Testis (tissue), 2 donors: ENCODE measurements at regions not wholly inside any gene's neighbourhood (a gene's known extent, or its start where the extent isn't known, plus 50 kb on each side); places are given as distances from the start of the nearest gene placed in this dataset.

Experiments used
- POLR2A ChIP-seq: fragments of 450-650 bp; IDR thresholded peaks from one replicate; pipeline ENCODE4 v1.6.1; 2017; ENCODE audit warnings: antibody characterized with exemption, mild to moderate bottlenecking, moderate library complexity
- TF ChIP-seq, protein P1 (sequence below), 3 experiments: fragments of 450-650 bp in 2 of 3; fragments of 200-600 bp in 1 of 3; sonication (generic) in 1 of 3; IDR thresholded peaks; one replicate each; pipeline ENCODE4 v1.5.1; 2016 to 2019; ENCODE audit warnings: antibody characterized with exemption in 3 of 3, mild to moderate bottlenecking in 2 of 3, moderate library complexity in 1 of 3

GRCh38 chr2:193783681-193784080 lies 1588.9 kb upstream of the TMEFF2 start:
- TF ChIP-seq POLR2A: no peak
- TF ChIP-seq, protein P1, sequence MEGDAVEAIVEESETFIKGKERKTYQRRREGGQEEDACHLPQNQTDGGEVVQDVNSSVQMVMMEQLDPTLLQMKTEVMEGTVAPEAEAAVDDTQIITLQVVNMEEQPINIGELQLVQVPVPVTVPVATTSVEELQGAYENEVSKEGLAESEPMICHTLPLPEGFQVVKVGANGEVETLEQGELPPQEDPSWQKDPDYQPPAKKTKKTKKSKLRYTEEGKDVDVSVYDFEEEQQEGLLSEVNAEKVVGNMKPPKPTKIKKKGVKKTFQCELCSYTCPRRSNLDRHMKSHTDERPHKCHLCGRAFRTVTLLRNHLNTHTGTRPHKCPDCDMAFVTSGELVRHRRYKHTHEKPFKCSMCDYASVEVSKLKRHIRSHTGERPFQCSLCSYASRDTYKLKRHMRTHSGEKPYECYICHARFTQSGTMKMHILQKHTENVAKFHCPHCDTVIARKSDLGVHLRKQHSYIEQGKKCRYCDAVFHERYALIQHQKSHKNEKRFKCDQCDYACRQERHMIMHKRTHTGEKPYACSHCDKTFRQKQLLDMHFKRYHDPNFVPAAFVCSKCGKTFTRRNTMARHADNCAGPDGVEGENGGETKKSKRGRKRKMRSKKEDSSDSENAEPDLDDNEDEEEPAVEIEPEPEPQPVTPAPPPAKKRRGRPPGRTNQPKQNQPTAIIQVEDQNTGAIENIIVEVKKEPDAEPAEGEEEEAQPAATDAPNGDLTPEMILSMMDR (IDR thresholded peaks at IDR 0.05): no peak
